ENCODE measurements at regions not wholly inside any gene's neighbourhood (a gene's known extent, or its start where the extent isn't known, plus 50 kb on each side); places are given as distances from the start of the nearest gene placed in this dataset.
"Not testable (repeated sequence)": the region's sequence is repeated elsewhere in the genome, so short reads cannot be mapped to it uniquely, and the experiment has no call there.

GRCh38 chr20:12512755-12513154, 496.0 kb upstream of the SPTLC3 start:
- H3K27me3 ChIP-seq, result no peaks in the 10 kb centered on the region
- no peak overlapping the region for H3K27ac ChIP-seq
- H3K4me1 ChIP-seq, result peaks cover 22% of the 10 kb centered on the region
- H3K9ac ChIP-seq, result no peak overlapping the region
- H3K9me3 ChIP-seq, result no peaks in the 10 kb centered on the region
- no peaks in the 10 kb centered on the region for H3K36me3 ChIP-seq
- H3K4me3 ChIP-seq, result no peak overlapping the region
- no peak for TF ChIP-seq Cebpa-rat (IDR thresholded peaks at IDR 0.05)
- no peaks in the 10 kb centered on the region for H4K20me1 ChIP-seq
- H3K4me2 ChIP-seq, result peak overlapping the region; percentile 42

- H3K4me2 ChIP-seq, result no peak overlapping the region; the same call in 1 of the 2 replicates
- no peaks in the 10 kb centered on the region for H3K36me3 ChIP-seq
- H3K9me3 ChIP-seq, result no peaks in the 10 kb centered on the region; the same call in 1 of the 2 replicates
- no peak overlapping the region for H3K4me3 ChIP-seq
- H3K27ac ChIP-seq, result no peak overlapping the region
- peaks cover 10% of the 10 kb centered on the region; the same call in 1 of the 2 replicates for H3K4me1 ChIP-seq
- H4K20me1 ChIP-seq, result no peaks in the 10 kb centered on the region
- TF ChIP-seq Cebpa-rat (IDR thresholded peaks at IDR 0.05), result no peak
- no peak overlapping the region for H3K9ac ChIP-seq
- no peaks in the 10 kb centered on the region for H3K27me3 ChIP-seq
Measured at GRCh38 chr20:12528104-12528503, 480.7 kb upstream of the SPTLC3 start.

GRCh38 chr20:12528591-12529041, 480.2 kb upstream of the SPTLC3 start:
- Histone ChIP-seq H3K4me2 (peak overlapping the region; percentile 18; the same call in 1 of the 2 replicates), H3K9ac (no peak overlapping the region), H3K9me3 (no peaks in the 10 kb centered on the region; the same call in 1 of the 2 replicates), H3K27me3 (no peaks in the 10 kb centered on the region), H3K27ac (no peak overlapping the region), H3K4me3 (no peak overlapping the region), H3K4me1 (peaks cover 10% of the 10 kb centered on the region; the same call in 1 of the 2 replicates), H4K20me1 (no peaks in the 10 kb centered on the region), H3K36me3 (no peaks in the 10 kb centered on the region)
- no peak for TF ChIP-seq Cebpa-rat (IDR thresholded peaks at IDR 0.05)

DNA sequence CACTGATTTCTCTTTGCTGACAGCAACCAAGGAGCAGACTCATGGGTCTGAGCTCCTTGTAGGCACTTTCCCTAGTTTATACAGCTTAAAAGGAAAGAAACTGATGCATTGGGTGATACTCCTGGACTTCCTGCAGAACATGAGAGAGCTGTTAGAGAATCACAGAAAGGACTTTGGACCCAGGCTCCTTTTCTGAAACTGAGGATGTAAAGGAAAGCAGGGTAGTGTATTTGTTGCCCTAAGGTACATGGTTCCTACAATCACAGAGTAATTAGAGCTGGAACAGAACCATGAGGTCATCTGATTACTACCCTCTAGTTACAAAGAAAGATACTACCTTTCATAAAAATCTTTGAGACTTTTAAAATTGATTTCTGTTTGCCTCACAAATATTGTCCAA, 477.1 kb upstream of the SPTLC3 start:
- H3K27ac ChIP-seq, result no peak overlapping the region
- H3K4me1 ChIP-seq, result peaks cover 10% of the 10 kb centered on the region; the same call in 1 of the 2 replicates
- no peak overlapping the region for H3K4me2 ChIP-seq
- H3K27me3 ChIP-seq, result no peaks in the 10 kb centered on the region
- H3K9me3 ChIP-seq, result no peaks in the 10 kb centered on the region; the same call in 1 of the 2 replicates
- TF ChIP-seq Cebpa-rat (IDR thresholded peaks at IDR 0.05), result no peak
- H3K9ac ChIP-seq, result no peak overlapping the region
- no peak overlapping the region for H3K4me3 ChIP-seq
- no peaks in the 10 kb centered on the region for H3K36me3 ChIP-seq
- no peaks in the 10 kb centered on the region for H4K20me1 ChIP-seq

DNA sequence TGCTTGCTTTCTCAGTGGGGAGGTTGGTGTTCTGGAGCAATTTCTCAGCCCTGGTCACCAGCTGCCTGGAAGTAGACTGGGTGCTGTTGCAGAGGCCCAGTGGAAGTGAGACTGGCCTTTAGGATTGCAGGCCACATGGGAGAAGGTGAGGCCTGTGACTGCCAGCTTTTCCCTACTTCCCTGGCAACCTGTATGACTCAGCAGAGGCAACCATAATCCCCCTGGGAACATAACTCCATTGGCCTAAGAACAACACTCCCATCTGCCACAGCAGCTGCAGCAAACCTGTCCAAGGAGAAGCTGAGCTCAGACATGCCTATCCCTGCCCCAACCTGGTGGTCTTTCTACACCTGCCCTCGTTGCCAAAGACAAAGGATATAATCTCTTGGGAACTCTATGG, 473.5 kb upstream of the SPTLC3 start:
- H3K9me3 ChIP-seq, result no peaks in the 10 kb centered on the region; the same call in 1 of the 2 replicates
- H3K4me2 ChIP-seq, result no peak overlapping the region
- H3K9ac ChIP-seq, result no peak overlapping the region
- no peaks in the 10 kb centered on the region for H3K36me3 ChIP-seq
- H3K4me1 ChIP-seq, result no peaks in the 10 kb centered on the region
- H3K27ac ChIP-seq, result no peak overlapping the region
- TF ChIP-seq Cebpa-rat (IDR thresholded peaks at IDR 0.05), result no peak
- H3K27me3 ChIP-seq, result no peaks in the 10 kb centered on the region
- H3K4me3 ChIP-seq, result no peak overlapping the region
- no peaks in the 10 kb centered on the region for H4K20me1 ChIP-seq

DNA sequence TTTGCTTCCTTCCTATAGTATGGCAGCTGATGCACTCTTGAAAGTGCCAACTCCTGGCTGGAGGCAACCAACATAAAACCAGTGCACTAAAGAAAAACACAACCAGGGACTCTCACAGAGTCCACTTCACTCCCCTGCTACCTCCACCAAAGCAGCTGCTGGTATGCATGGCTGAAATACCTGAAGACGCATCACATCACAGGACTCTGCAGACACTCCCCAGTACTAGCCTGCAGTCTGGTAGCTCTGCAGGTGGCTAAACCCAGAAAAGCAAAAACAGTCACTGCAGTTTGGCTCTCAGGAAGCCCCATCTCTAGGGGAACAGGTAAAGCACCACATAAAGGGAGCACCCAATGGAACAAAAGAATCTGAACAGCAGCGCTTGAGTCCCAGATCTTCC, 473.0 kb upstream of the SPTLC3 start:
- no peak overlapping the region for H3K4me3 ChIP-seq
- H3K36me3 ChIP-seq, result no peaks in the 10 kb centered on the region
- no peak for TF ChIP-seq Cebpa-rat (IDR thresholded peaks at IDR 0.05)
- no peaks in the 10 kb centered on the region for H3K27me3 ChIP-seq
- H3K4me1 ChIP-seq, result no peaks in the 10 kb centered on the region
- no peak overlapping the region for H3K9ac ChIP-seq
- H3K27ac ChIP-seq, result no peak overlapping the region
- no peak overlapping the region for H3K4me2 ChIP-seq
- H4K20me1 ChIP-seq, result no peaks in the 10 kb centered on the region
- no peaks in the 10 kb centered on the region; the same call in 1 of the 2 replicates for H3K9me3 ChIP-seq

- no peaks in the 10 kb centered on the region for H3K36me3 ChIP-seq
- TF ChIP-seq Cebpa-rat (IDR thresholded peaks at IDR 0.05), result no peak
- no peaks in the 10 kb centered on the region for H3K4me1 ChIP-seq
- no peaks in the 10 kb centered on the region for H3K9me3 ChIP-seq
- no peaks in the 10 kb centered on the region for H4K20me1 ChIP-seq
- no peak overlapping the region for H3K4me3 ChIP-seq
- H3K4me2 ChIP-seq, result no peak overlapping the region
- no peaks in the 10 kb centered on the region for H3K27me3 ChIP-seq
- H3K27ac ChIP-seq, result no peak overlapping the region
- no peak overlapping the region for H3K9ac ChIP-seq
Measured at GRCh38 chr20:12554426-12554825, 454.3 kb upstream of the SPTLC3 start.

DNA sequence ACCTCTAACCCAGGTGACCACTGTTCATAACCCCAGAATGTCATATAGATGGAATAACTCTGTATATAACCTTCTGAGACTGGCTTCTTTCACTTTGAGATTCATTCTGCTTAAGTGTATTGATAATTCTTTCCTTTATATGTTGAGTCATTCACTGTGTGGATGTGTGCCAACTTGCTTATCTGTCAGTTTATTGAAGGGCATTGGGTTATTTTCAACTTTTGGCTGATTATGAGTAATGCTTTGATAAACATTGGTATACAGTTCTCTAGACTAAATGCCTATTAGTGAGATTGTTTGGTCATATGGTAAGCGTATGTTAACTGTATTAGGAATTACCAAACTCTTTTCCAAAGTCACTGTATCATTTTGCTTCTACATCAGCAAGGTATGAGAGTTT, 453.4 kb upstream of the SPTLC3 start:
- H3K4me3 ChIP-seq, result no peak overlapping the region
- no peaks in the 10 kb centered on the region for H4K20me1 ChIP-seq
- no peaks in the 10 kb centered on the region for H3K4me1 ChIP-seq
- no peaks in the 10 kb centered on the region for H3K27me3 ChIP-seq
- H3K27ac ChIP-seq, result no peak overlapping the region
- H3K36me3 ChIP-seq, result no peaks in the 10 kb centered on the region
- no peak overlapping the region for H3K4me2 ChIP-seq
- TF ChIP-seq Cebpa-rat (IDR thresholded peaks at IDR 0.05), result no peak
- no peak overlapping the region for H3K9ac ChIP-seq
- H3K9me3 ChIP-seq, result no peaks in the 10 kb centered on the region

DNA sequence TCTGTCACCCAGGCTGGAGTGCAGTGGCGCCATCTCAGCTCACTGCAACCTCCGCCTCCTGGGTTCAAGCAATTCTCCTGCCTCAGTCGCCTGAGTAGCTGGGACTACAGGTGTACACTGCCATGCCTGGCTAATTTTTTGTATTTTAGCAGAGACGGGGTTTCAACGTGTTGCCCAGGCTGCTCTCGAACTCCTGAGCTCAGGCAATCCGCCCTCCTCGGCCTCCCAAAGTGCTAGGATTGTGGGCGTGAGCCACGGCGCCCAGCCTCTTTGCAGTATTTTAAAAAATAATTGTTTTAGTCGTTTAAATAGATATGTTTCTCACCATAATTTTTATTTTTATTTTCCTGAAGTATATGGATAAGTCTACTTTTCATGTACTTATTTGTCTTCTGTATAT, 452.9 kb upstream of the SPTLC3 start:
- not testable (repeated sequence) for H3K4me1 ChIP-seq, H3K27ac ChIP-seq, H4K20me1 ChIP-seq, H3K36me3 ChIP-seq, H3K9me3 ChIP-seq, H3K4me3 ChIP-seq, H3K4me2 ChIP-seq, H3K27me3 ChIP-seq, H3K9ac ChIP-seq

- Histone ChIP-seq H3K4me1 (no peaks in the 10 kb centered on the region), H3K9ac (no peak overlapping the region), H3K9me3 (peaks cover 7% of the 10 kb centered on the region; the same call in 1 of the 2 replicates), H3K27ac (no peak overlapping the region), H3K4me2 (no peak overlapping the region), H3K27me3 (no peaks in the 10 kb centered on the region), H3K36me3 (no peaks in the 10 kb centered on the region), H4K20me1 (no peaks in the 10 kb centered on the region), H3K4me3 (no peak overlapping the region)
- no peak for TF ChIP-seq Cebpa-rat (IDR thresholded peaks at IDR 0.05)
Measured at GRCh38 chr20:12557224-12557623, 451.5 kb upstream of the SPTLC3 start.

DNA sequence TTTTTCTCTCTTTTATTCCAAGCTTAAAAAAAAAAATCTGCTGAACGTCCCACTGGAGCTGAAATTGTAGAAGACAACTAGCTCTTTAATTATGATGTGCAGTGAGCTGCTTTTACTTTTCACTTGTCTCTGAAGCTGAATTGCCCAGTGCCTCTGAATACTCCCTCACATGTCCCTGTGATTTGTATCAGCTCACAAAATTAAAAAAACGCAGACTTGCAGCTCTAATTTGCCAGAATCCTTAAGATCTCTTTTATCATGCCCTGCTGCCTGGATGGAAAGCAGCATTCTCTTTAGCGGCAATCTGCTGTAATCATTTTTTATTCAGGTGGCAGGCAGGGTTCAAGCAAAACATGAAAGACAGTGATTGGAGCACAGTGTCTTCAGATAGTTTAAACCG, 443.8 kb upstream of the SPTLC3 start:
- no peak for TF ChIP-seq Cebpa-rat (IDR thresholded peaks at IDR 0.05)
- H3K36me3 ChIP-seq, result no peaks in the 10 kb centered on the region
- no peak overlapping the region for H3K9ac ChIP-seq

More for the DNA sequence above, 443.8 kb upstream of the SPTLC3 start:
- H4K20me1 ChIP-seq, result no peaks in the 10 kb centered on the region
- no peaks in the 10 kb centered on the region for H3K27me3 ChIP-seq
- no peaks in the 10 kb centered on the region for H3K4me1 ChIP-seq
- H3K9me3 ChIP-seq, result peaks cover 7% of the 10 kb centered on the region; the same call in 1 of the 2 replicates
- H3K4me2 ChIP-seq, result no peak overlapping the region
- H3K4me3 ChIP-seq, result no peak overlapping the region
- no peak overlapping the region for H3K27ac ChIP-seq

Data from BLaER1 (cell line).